ENCODE measurements at regions not wholly inside any gene's neighbourhood (a gene's known extent, or its start where the extent isn't known, plus 50 kb on each side); places are given as distances from the start of the nearest gene placed in this dataset.

GRCh38 chr2:207459990-207460757 lies 69.6 kb upstream of the CREB1 start:
- Mint-ChIP-seq H3K9me3 (peaks cover under 1% of the 10 kb centered on the region), H3K4me3 (no peak overlapping the region), H3K4me1 (peaks cover 11% of the 10 kb centered on the region), H3K27me3 (no peaks in the 10 kb centered on the region), H3K27ac (peak overlapping the region; percentile 4), H3K36me3 (ENCODE audit: low read depth) (peaks cover 4% of the 10 kb centered on the region)
- ChIA-PET POLR2A (interaction anchor here (0.9 kb wide), 1 partner anchor 293 kb away, joined by 3 read pairs; no protein-coding TSS in a partner anchor), CTCF (interaction anchor here (1.1 to 1.3 kb wide), 2 partner anchors 318 to 660 kb away, joined by 3 read pairs; no protein-coding TSS in a partner anchor)
- TF ChIP-seq, protein P1, sequence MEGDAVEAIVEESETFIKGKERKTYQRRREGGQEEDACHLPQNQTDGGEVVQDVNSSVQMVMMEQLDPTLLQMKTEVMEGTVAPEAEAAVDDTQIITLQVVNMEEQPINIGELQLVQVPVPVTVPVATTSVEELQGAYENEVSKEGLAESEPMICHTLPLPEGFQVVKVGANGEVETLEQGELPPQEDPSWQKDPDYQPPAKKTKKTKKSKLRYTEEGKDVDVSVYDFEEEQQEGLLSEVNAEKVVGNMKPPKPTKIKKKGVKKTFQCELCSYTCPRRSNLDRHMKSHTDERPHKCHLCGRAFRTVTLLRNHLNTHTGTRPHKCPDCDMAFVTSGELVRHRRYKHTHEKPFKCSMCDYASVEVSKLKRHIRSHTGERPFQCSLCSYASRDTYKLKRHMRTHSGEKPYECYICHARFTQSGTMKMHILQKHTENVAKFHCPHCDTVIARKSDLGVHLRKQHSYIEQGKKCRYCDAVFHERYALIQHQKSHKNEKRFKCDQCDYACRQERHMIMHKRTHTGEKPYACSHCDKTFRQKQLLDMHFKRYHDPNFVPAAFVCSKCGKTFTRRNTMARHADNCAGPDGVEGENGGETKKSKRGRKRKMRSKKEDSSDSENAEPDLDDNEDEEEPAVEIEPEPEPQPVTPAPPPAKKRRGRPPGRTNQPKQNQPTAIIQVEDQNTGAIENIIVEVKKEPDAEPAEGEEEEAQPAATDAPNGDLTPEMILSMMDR (IDR thresholded peaks at IDR 0.05), result no peak
- intact Hi-C loops (cut with micrococcal nuclease), result no loop called here
- no peak for DNase-seq
- peak; percentile 14 for ATAC-seq (ENCODE audit: low read depth)

- Mint-ChIP-seq H3K27me3 (no peaks in the 10 kb centered on the region), H3K36me3 (ENCODE audit: low read depth) (peaks cover 4% of the 10 kb centered on the region), H3K4me1 (peaks cover 11% of the 10 kb centered on the region), H3K4me3 (no peak overlapping the region), H3K9me3 (no peaks in the 10 kb centered on the region), H3K27ac (no peak overlapping the region)
- ATAC-seq (ENCODE audit: low read depth) (no peak), DNase-seq (no peak)
- ChIA-PET POLR2A (no interaction called here), CTCF (no interaction called here)
- intact Hi-C loops (cut with micrococcal nuclease), result no loop called here
- TF ChIP-seq, protein P1 (IDR thresholded peaks at IDR 0.05), result no peak
Measured at GRCh38 chr2:207463433-207463832, 66.3 kb upstream of the CREB1 start.

GRCh38 chr2:207464007-207464406 lies 65.8 kb upstream of the CREB1 start:
- ATAC-seq (ENCODE audit: low read depth) (no peak), DNase-seq (no peak)
- TF ChIP-seq, protein P1 (IDR thresholded peaks at IDR 0.05), result no peak
- CTCF ChIA-PET, result no interaction called here
- POLR2A ChIA-PET, result no interaction called here
- intact Hi-C loops (cut with micrococcal nuclease), result no loop called here
- Mint-ChIP-seq H3K36me3 (ENCODE audit: low read depth) (peaks cover 4% of the 10 kb centered on the region), H3K4me3 (no peak overlapping the region), H3K9me3 (no peaks in the 10 kb centered on the region), H3K27ac (no peak overlapping the region), H3K27me3 (no peaks in the 10 kb centered on the region), H3K4me1 (peaks cover 11% of the 10 kb centered on the region)

DNA sequence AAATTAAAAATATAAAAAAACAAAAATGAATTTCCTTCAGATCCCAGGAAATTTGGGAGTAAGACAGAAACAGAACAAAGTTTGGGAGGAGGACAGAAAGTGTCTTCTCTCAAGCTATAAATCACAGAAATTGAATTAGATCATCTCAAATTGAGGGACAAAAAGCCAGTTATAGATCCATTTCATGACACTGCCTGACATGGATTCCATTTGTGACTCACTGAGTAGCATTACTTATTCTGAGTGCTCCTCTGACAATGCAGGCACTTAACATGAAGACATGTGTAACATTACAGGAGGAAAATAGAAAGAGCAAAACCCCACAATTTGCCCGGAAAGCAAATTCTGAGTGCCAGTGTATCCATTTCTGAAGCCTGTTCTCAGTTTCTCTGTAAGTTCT lies 63.9 kb upstream of the CREB1 start:
- Mint-ChIP-seq H3K36me3 (ENCODE audit: low read depth) (peaks cover 4% of the 10 kb centered on the region), H3K9me3 (no peaks in the 10 kb centered on the region), H3K4me3 (no peak overlapping the region), H3K27me3 (no peaks in the 10 kb centered on the region), H3K27ac (no peak overlapping the region), H3K4me1 (no peaks in the 10 kb centered on the region)
- TF ChIP-seq, protein P1 (IDR thresholded peaks at IDR 0.05), result no peak
- intact Hi-C loops (cut with micrococcal nuclease), result no loop called here
- POLR2A ChIA-PET, result no interaction called here
- no peak for DNase-seq
- no peak for ATAC-seq (ENCODE audit: low read depth)
- CTCF ChIA-PET, result no interaction called here

DNA sequence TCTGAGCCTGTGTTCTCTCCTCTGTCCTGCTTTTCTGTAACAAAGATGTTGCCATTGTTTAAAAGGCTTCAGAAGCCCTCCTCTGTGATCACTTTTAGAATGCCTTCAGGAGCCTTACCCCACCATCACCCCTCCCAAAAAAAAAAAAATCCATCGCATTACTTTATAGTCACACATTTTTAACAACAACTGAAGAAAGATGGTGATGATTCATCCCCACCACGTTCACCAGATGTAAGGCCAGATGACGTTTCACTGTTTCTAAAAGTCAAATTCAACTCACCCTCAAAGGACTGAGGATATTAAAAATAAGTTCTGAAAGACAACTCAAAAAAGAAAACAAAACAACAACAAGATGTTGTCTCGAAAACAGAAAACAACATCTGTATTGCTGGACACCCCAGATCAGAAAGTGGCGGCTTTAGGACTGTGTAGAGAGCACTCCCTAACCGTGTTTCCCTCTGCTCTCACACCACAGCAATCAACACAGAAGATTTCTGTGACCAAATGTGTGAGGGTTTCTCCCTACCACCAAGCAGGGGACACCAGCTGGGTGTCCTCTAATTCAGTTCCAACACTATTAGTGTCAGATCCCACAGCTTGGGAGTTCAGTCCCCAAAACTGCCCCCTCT lies 61.9 kb upstream of the CREB1 start:
- ChIA-PET CTCF (no interaction called here), POLR2A (no interaction called here)
- Mint-ChIP-seq H3K27me3 (no peaks in the 10 kb centered on the region), H3K4me3 (no peak overlapping the region), H3K9me3 (no peaks in the 10 kb centered on the region), H3K27ac (no peak overlapping the region), H3K36me3 (ENCODE audit: low read depth) (peaks cover 4% of the 10 kb centered on the region), H3K4me1 (no peaks in the 10 kb centered on the region)
- intact Hi-C loops (cut with micrococcal nuclease), result no loop called here
- TF ChIP-seq, protein P1 (IDR thresholded peaks at IDR 0.05), result no peak
- DNase-seq (no peak), ATAC-seq (ENCODE audit: low read depth) (no peak)

Data from activated B cell treated with CpG ODN at 0.5 μM for 24 hours (primary cell).